Lower lobe of right lung (tissue), 2 donors: ENCODE measurements at regions not wholly inside any gene's neighbourhood (a gene's known extent, or its start where the extent isn't known, plus 50 kb on each side); places are given as distances from the start of the nearest gene placed in this dataset.

Experiments
- ATAC-seq, 2 donors: fragments of 200-7000 bp; cut with Tn5 transposase; one replicate each; pipeline ENCODE4 v1.9.1; 2020 to 2022; ENCODE audit warnings: mild to moderate bottlenecking in 2 of 2, moderate library complexity in 2 of 2
- DNase-seq: peaks from one replicate; pipeline ENCODE4 v3.0.0-alpha.2; 2020
- H3K27ac ChIP-seq: fragments of 200-600 bp; one replicate; pipeline ENCODE4 v1.8.0; 2022
- H3K27me3 ChIP-seq: fragments of 200-600 bp; one replicate; pipeline ENCODE4 v1.8.0; 2022; ENCODE audit warnings: low read depth
- H3K36me3 ChIP-seq: fragments of 200-600 bp; one replicate; pipeline ENCODE4 v1.8.0; 2022; ENCODE audit warnings: mild to moderate bottlenecking
- H3K4me1 ChIP-seq: fragments of 200-600 bp; one replicate; pipeline ENCODE4 v1.8.0; 2022
- H3K4me3 ChIP-seq: fragments of 200-600 bp; one replicate; pipeline ENCODE4 v1.8.0; 2022; ENCODE audit warnings: mild to moderate bottlenecking
- H3K9me3 ChIP-seq: fragments of 200-600 bp; one replicate; pipeline ENCODE4 v1.8.0; 2022
- CTCF ChIP-seq: fragments of 200-600 bp; IDR thresholded peaks from one replicate; pipeline ENCODE4 v1.8.0; 2022; ENCODE audit warnings: antibody characterized with exemption, mild to moderate bottlenecking
- intact Hi-C: fragments of 100-400 bp; cut with DNase I; formaldehyde crosslinking; loops from one replicate; pipeline ENCODE4 v1.11.0; 2022
- donor health status: DM: no; HTN: yes; CAD: no; lungs with severe emphysema.

- no peak overlapping the region for H3K27ac ChIP-seq
- H3K36me3 ChIP-seq, result no peaks in the 10 kb centered on the region
- no peak overlapping the region for H3K4me3 ChIP-seq
- no peak for DNase-seq
- no peaks in the 10 kb centered on the region for H3K9me3 ChIP-seq
- no peak for ATAC-seq
- no peaks in the 10 kb centered on the region for H3K27me3 ChIP-seq
- H3K4me1 ChIP-seq, result peaks cover 3% of the 10 kb centered on the region
- no peak for TF ChIP-seq CTCF
- intact Hi-C loops, result no loop called here
Measured at GRCh38 chr5:143644727-143645126, 167.2 kb upstream of the HMHB1 start.

GRCh38 chr5:143642791-143643190 lies 169.2 kb upstream of the HMHB1 start:
- Histone ChIP-seq H3K9me3 (no peaks in the 10 kb centered on the region), H3K4me3 (no peak overlapping the region), H3K4me1 (peaks cover 3% of the 10 kb centered on the region), H3K36me3 (no peaks in the 10 kb centered on the region), H3K27ac (no peak overlapping the region), H3K27me3 (no peaks in the 10 kb centered on the region)
- intact Hi-C loops, result no loop called here
- ATAC-seq, result no peak
- DNase-seq, result no peak
- TF ChIP-seq CTCF, result no peak

GRCh38 chr5:143641549-143642355 lies 170.2 kb upstream of the HMHB1 start:
- H3K4me3 ChIP-seq, result no peak overlapping the region
- H3K9me3 ChIP-seq, result no peaks in the 10 kb centered on the region
- no peaks in the 10 kb centered on the region for H3K36me3 ChIP-seq
- no peak for TF ChIP-seq CTCF
- H3K27me3 ChIP-seq, result no peaks in the 10 kb centered on the region
- intact Hi-C loops, result no loop called here
- no peak for ATAC-seq
- H3K27ac ChIP-seq, result no peak overlapping the region
- H3K4me1 ChIP-seq, result peaks cover 3% of the 10 kb centered on the region
- DNase-seq, result no peak

- Histone ChIP-seq H3K9me3 (no peaks in the 10 kb centered on the region), H3K27ac (no peak overlapping the region), H3K4me1 (peaks cover 13% of the 10 kb centered on the region), H3K27me3 (no peaks in the 10 kb centered on the region), H3K36me3 (no peaks in the 10 kb centered on the region), H3K4me3 (no peak overlapping the region)
- ATAC-seq, result no peak
- DNase-seq, result no peak
- intact Hi-C loops, result no loop called here
- TF ChIP-seq CTCF, result no peak
Measured at GRCh38 chr5:143638654-143639053, 173.3 kb upstream of the HMHB1 start.

- H3K27me3 ChIP-seq, result no peaks in the 10 kb centered on the region
- H3K9me3 ChIP-seq, result no peaks in the 10 kb centered on the region
- no peak overlapping the region for H3K4me3 ChIP-seq
- H3K27ac ChIP-seq, result no peak overlapping the region
- DNase-seq (no peak), ATAC-seq (no peak)
- TF ChIP-seq CTCF, result no peak
- intact Hi-C loops, result no loop called here
- H3K4me1 ChIP-seq, result peaks cover 13% of the 10 kb centered on the region
- H3K36me3 ChIP-seq, result no peaks in the 10 kb centered on the region
Measured at GRCh38 chr5:143636931-143637528, 174.9 kb upstream of the HMHB1 start.
